Ascending aorta (tissue), 2 donors: ENCODE measurements at regions not wholly inside any gene's neighbourhood (a gene's known extent, or its start where the extent isn't known, plus 50 kb on each side); places are given as distances from the start of the nearest gene placed in this dataset.

ENCODE experiments used
- DNase-seq, 2 donors: peaks; one replicate each; pipeline ENCODE4 v3.0.0-alpha.2; 2019; ENCODE audit warnings: low spot score in 2 of 2
- H3K27ac ChIP-seq, 2 donors: fragments of 200-600 bp; sonication (generic); one replicate each; pipeline ENCODE4 v1.5.1; 2016 to 2017; ENCODE audit warnings: mild to moderate bottlenecking in 1 of 2
- H3K27me3 ChIP-seq: fragments of 200-600 bp; sonication (generic); one replicate; pipeline ENCODE4 v1.5.1; 2017
- H3K36me3 ChIP-seq, 2 donors: fragments of 200-600 bp; sonication (generic); one replicate each; pipeline ENCODE4 v1.5.1; 2016
- H3K4me1 ChIP-seq, 2 donors: fragments of 200-600 bp; sonication (generic); one replicate each; pipeline ENCODE4 v1.5.1; 2016 to 2017; ENCODE audit warnings: mild to moderate bottlenecking in 1 of 2
- H3K4me3 ChIP-seq, 2 donors: fragments of 200-600 bp; sonication (generic); one replicate each; pipeline ENCODE4 v1.5.1; 2016 to 2017; ENCODE audit warnings: mild to moderate bottlenecking in 1 of 2
- H3K9me3 ChIP-seq, 2 donors: fragments of 200-600 bp; sonication (generic); one replicate each; pipeline ENCODE4 v1.5.1; 2016
- intact Hi-C: fragments of 100-400 bp; cut with DNase I; formaldehyde crosslinking; loops from one replicate; pipeline ENCODE4 v1.15.1; 2023
- TF ChIP-seq, protein P1 (sequence below), 3 experiments: fragments of 200-600 bp in 2 of 3; fragments of 450-650 bp in 1 of 3; sonication (generic) in 2 of 3; IDR thresholded peaks; one replicate each; pipeline ENCODE4 v1.5.1; 2016 to 2019; ENCODE audit warnings: antibody characterized with exemption in 3 of 3, mild to moderate bottlenecking in 1 of 3, moderate library complexity in 1 of 3

DNA sequence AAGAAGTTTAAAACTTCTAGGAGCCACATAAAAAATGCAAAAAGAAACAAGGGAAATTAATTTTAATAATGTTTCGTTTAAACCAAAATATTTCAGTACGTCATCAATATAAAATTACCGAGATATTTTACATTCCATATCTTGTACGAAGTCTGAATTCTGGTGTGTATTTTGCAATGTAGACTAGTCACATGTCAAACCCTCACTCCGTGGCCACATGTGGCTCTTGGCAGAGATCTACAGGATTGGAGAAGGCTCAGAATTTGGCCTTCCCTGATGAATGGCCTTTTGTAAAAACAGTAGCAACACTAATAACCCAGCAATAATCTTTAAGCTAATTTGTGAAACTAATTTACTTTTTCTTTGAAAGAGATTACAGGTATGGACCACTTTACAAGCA is 217.1 kb downstream of the PRL start:
- Histone ChIP-seq H3K4me1 (peaks cover 0 to 2% of the 10 kb centered on the region in 2 donors), H3K27ac (peak overlapping the region; percentile 33 to 45), H3K4me3 (no peak overlapping the region), H3K27me3 (no peaks in the 10 kb centered on the region), H3K9me3 (no peaks in the 10 kb centered on the region), H3K36me3 (no peaks in the 10 kb centered on the region)
- intact Hi-C loops, result loop anchor here (10.0 kb wide), 1 partner anchor 745 kb away; no protein-coding TSS in a partner anchor
- peak in 1 of 2 donors; percentile 71 for DNase-seq
- TF ChIP-seq, protein P1, sequence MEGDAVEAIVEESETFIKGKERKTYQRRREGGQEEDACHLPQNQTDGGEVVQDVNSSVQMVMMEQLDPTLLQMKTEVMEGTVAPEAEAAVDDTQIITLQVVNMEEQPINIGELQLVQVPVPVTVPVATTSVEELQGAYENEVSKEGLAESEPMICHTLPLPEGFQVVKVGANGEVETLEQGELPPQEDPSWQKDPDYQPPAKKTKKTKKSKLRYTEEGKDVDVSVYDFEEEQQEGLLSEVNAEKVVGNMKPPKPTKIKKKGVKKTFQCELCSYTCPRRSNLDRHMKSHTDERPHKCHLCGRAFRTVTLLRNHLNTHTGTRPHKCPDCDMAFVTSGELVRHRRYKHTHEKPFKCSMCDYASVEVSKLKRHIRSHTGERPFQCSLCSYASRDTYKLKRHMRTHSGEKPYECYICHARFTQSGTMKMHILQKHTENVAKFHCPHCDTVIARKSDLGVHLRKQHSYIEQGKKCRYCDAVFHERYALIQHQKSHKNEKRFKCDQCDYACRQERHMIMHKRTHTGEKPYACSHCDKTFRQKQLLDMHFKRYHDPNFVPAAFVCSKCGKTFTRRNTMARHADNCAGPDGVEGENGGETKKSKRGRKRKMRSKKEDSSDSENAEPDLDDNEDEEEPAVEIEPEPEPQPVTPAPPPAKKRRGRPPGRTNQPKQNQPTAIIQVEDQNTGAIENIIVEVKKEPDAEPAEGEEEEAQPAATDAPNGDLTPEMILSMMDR (IDR thresholded peaks at IDR 0.05), result no peak

DNA sequence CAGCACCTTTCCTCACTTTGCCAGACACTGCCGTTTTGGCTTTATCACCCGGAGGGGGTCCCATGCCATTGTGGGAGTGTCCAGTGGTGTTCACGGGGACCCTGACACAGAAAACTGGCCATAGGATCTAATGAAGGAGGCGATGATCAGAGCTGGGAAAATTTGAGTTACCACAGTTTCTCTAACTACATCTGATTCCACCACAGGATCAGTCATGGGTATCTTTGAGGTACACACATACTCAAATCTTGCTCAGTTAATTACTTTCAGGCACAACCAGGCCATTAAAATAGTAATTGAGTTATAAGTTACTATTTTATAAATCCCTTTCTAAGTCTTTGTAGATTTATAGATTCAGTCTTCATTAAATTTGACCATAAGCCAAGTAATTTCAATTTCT is 215.1 kb downstream of the PRL start:
- intact Hi-C loops, result no loop called here
- no peaks in the 10 kb centered on the region for H3K36me3 ChIP-seq
- H3K27ac ChIP-seq, result no peak overlapping the region
- H3K4me1 ChIP-seq, result peaks cover 0 to 2% of the 10 kb centered on the region in 2 donors
- no peaks in the 10 kb centered on the region for H3K9me3 ChIP-seq
- no peaks in the 10 kb centered on the region for H3K27me3 ChIP-seq
- DNase-seq, result no peak
- TF ChIP-seq, protein P1 (IDR thresholded peaks at IDR 0.05), result no peak
- no peak overlapping the region for H3K4me3 ChIP-seq

DNA sequence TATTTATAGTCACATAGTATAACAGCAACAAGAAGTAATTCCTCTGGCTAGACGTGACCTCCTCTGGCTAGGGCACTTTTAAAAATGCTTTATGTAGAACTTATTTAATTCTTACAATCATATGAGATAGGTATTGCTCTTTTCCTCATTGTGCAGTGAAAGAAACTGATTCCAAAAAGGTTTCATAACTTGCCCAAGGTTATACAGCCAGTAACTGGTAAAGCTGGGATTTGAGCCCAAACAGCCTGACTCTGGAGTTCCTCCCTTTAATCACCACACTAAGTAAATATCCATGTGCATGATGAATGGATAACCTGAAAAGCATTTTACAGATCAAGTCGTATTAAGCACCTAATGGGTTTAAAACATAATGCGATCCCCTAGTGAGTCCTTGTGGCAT is 214.6 kb downstream of the PRL start:
- Histone ChIP-seq H3K9me3 (no peaks in the 10 kb centered on the region), H3K27ac (no peak overlapping the region), H3K36me3 (no peaks in the 10 kb centered on the region), H3K4me1 (peaks cover 0 to 2% of the 10 kb centered on the region in 2 donors), H3K27me3 (no peaks in the 10 kb centered on the region), H3K4me3 (no peak overlapping the region)
- TF ChIP-seq, protein P1 (IDR thresholded peaks at IDR 0.05), result no peak
- no peak for DNase-seq
- intact Hi-C loops, result no loop called here

DNA sequence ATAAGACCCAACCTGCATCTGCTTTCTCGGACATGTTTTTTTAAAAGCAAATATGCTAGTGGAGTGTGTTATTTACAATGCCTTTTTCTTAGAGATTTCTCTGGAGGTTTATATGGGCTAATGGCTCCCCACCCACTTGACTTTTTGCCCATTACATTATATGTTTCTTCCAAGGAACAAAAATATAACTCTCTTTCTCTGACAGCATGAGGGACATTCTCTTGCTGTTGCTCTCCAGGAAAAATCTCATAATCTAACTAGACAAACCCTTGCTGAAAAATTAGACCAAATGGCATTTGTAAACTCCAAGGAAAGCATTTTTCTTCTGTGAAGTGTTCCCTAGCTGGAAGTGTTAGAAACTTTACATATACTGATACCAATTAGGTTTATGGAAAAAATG is 213.7 kb downstream of the PRL start:
- intact Hi-C loops, result no loop called here
- TF ChIP-seq, protein P1 (IDR thresholded peaks at IDR 0.05), result no peak

DNA sequence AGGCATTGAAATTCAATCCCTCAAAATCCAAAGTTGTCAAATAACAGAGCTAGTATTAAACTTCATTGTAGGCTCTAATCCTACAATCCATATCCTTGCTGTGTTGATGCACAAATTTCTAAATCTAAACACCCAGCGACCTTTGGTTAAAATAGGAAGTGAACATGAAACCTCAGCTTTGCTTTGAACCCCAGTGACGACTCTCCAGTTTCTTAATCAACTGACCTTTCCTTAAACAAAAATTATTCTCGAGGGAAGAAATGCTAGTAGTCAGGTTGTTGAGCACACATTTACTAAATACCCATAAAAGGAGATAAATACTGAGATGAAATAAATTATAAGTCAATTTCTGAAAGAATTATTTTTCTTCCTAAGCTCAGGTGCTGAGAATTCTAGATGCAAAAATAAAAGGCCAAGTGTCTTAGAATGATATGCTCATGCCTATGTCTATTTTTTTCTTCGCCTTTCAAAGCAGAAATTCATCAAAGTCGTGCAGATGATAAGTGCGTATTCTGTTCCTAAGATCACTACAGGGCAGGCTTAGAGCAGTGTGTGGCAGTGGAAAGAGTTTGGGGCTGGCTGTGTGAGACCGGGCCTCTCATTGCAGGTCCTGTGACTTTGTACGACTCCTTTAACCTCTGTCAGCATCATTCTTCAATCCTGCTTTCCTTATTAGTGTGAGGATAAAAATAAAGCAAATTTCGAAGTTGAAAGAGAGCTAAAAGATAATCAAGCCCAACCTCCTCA is 208.7 kb downstream of the PRL start:
- intact Hi-C loops, result no loop called here
- Histone ChIP-seq H3K4me3 (no peak overlapping the region), H3K27ac (no peak overlapping the region), H3K27me3 (no peaks in the 10 kb centered on the region), H3K4me1 (peaks cover 0 to 3% of the 10 kb centered on the region in 2 donors), H3K36me3 (no peaks in the 10 kb centered on the region), H3K9me3 (no peaks in the 10 kb centered on the region)
- TF ChIP-seq, protein P1 (IDR thresholded peaks at IDR 0.05), result no peak
- DNase-seq, result no peak

More for the DNA sequence above, 213.7 kb downstream of the PRL start:
- DNase-seq, result no peak
- H3K27me3 ChIP-seq, result no peaks in the 10 kb centered on the region
- peaks cover 0 to 2% of the 10 kb centered on the region in 2 donors for H3K4me1 ChIP-seq
- H3K27ac ChIP-seq, result no peak overlapping the region
- no peak overlapping the region for H3K4me3 ChIP-seq
- no peaks in the 10 kb centered on the region for H3K36me3 ChIP-seq
- H3K9me3 ChIP-seq, result no peaks in the 10 kb centered on the region
